H9 (cell line): ENCODE measurements at regions not wholly inside any gene's neighbourhood (a gene's known extent, or its start where the extent isn't known, plus 50 kb on each side); places are given as distances from the start of the nearest gene placed in this dataset.

ENCODE experiments used
- DNase-seq: peaks from one replicate; pipeline ENCODE4 v3.0.0-alpha.2; 2017
- H2AFZ ChIP-seq: one replicate; pipeline ENCODE4 v1.6.1; 2013; ENCODE audit warnings: mild to moderate bottlenecking, low read length, control low read depth, moderate library complexity
- H2AK5ac ChIP-seq: 2 replicates; pipeline ENCODE4 v1.6.1; 2013; ENCODE audit warnings: low read length, control low read depth, mixed read lengths; ENCODE audit not compliant: insufficient read length
- H2BK120ac ChIP-seq: one replicate; pipeline ENCODE4 v1.6.1; 2013; ENCODE audit warnings: low read depth, mild to moderate bottlenecking, low read length, control low read depth, inconsistent platforms; ENCODE audit not compliant: poor library complexity, severe bottlenecking
- H2BK12ac ChIP-seq: 2 replicates; pipeline ENCODE4 v1.6.1; 2013; ENCODE audit warnings: low read length, control low read depth, mixed read lengths, low read depth; ENCODE audit not compliant: insufficient read length
- H2BK15ac ChIP-seq: 2 replicates; pipeline ENCODE4 v1.6.1; 2013; ENCODE audit warnings: low read depth, low read length, control low read depth
- H2BK20ac ChIP-seq: one replicate; pipeline ENCODE4 v1.6.1; 2013; ENCODE audit warnings: low read depth, mild to moderate bottlenecking, low read length, control low read depth, inconsistent platforms; ENCODE audit not compliant: poor library complexity, severe bottlenecking
- H2BK5ac ChIP-seq: 2 replicates; pipeline ENCODE4 v1.6.1; 2013; ENCODE audit warnings: low read length, control low read depth, mixed read lengths; ENCODE audit not compliant: insufficient read length
- H3K14ac ChIP-seq: 2 replicates; pipeline ENCODE4 v1.6.1; 2013; ENCODE audit warnings: low read length, control low read depth; ENCODE audit not compliant: insufficient read depth
- H3K18ac ChIP-seq: 2 replicates; pipeline ENCODE4 v1.6.1; 2013; ENCODE audit warnings: low read depth, mild to moderate bottlenecking, mixed read lengths, low read length, control low read depth; ENCODE audit not compliant: insufficient read length
- H3K23ac ChIP-seq: 2 replicates; pipeline ENCODE4 v1.6.1; 2013; ENCODE audit warnings: low read length, control low read depth, mixed read lengths, low read depth; ENCODE audit not compliant: insufficient read length
- H3K23me2 ChIP-seq: 2 replicates; pipeline ENCODE4 v1.6.1; 2013; ENCODE audit warnings: low read depth, mild to moderate bottlenecking, mixed read lengths, low read length, control low read depth; ENCODE audit not compliant: insufficient read length, poor library complexity, severe bottlenecking
- H3K27ac ChIP-seq: 2 replicates; pipeline ENCODE4 v1.5.1; 2013; ENCODE audit warnings: low read length, control low read depth, mixed read lengths, low read depth; ENCODE audit not compliant: insufficient read length
- H3K27me3 ChIP-seq: 2 replicates; pipeline ENCODE4 v1.6.1; 2013; ENCODE audit warnings: low read length, control low read depth, inconsistent platforms; ENCODE audit not compliant: insufficient read depth
- H3K4ac ChIP-seq: 2 replicates; pipeline ENCODE4 v1.6.1; 2013; ENCODE audit warnings: low read depth, mild to moderate bottlenecking, control low read depth, inconsistent platforms, low read length, moderate library complexity
- H3K4me1 ChIP-seq: 2 replicates; pipeline ENCODE4 v1.6.1; 2013; ENCODE audit warnings: low read length, control low read depth, inconsistent platforms; ENCODE audit not compliant: insufficient read depth
- H3K4me2 ChIP-seq: 2 replicates; pipeline ENCODE4 v1.6.1; 2013; ENCODE audit warnings: low read length, control low read depth, mixed read lengths; ENCODE audit not compliant: insufficient read length, insufficient read depth
- H3K56ac ChIP-seq: 2 replicates; pipeline ENCODE4 v1.6.1; 2013; ENCODE audit warnings: low read depth, mild to moderate bottlenecking, mixed read lengths, low read length, control low read depth; ENCODE audit not compliant: insufficient read length
- H3K79me1 ChIP-seq: 2 replicates; pipeline ENCODE4 v1.6.1; 2013; ENCODE audit warnings: low read depth, mild to moderate bottlenecking, moderate library complexity, low read length, control low read depth, inconsistent platforms; ENCODE audit not compliant: insufficient read depth, poor library complexity, severe bottlenecking
- H3K79me2 ChIP-seq: 2 replicates; pipeline ENCODE4 v1.6.1; 2013; ENCODE audit warnings: low read length, control low read depth, inconsistent platforms; ENCODE audit not compliant: insufficient read depth
- H3K9ac ChIP-seq: 2 replicates; pipeline ENCODE4 v1.6.1; 2013; ENCODE audit warnings: low read length, control low read depth, mixed read lengths; ENCODE audit not compliant: insufficient read length; ENCODE audit errors: extremely low read depth
- H3K9me3 ChIP-seq: one replicate; pipeline ENCODE4 v1.6.1; 2013; ENCODE audit warnings: low read depth, low read length, inconsistent platforms; ENCODE audit not compliant: control insufficient read depth
- H3T11ph ChIP-seq: one replicate; pipeline ENCODE4 v1.6.1; 2013; ENCODE audit warnings: mild to moderate bottlenecking, low read length, control low read depth, inconsistent platforms
- H4K20me1 ChIP-seq: one replicate; pipeline ENCODE4 v1.6.1; 2013; ENCODE audit not compliant: control insufficient read depth, insufficient read length, insufficient read depth
- H4K5ac ChIP-seq: 2 replicates; pipeline ENCODE4 v1.6.1; 2013; ENCODE audit warnings: low read depth, mild to moderate bottlenecking, mixed read lengths, low read length, control low read depth; ENCODE audit not compliant: insufficient read length
- H4K8ac ChIP-seq: replicated peaks from 2 replicates; pipeline ENCODE4 v1.6.1; 2013; ENCODE audit warnings: low read length, control low read depth, mixed read lengths, low read depth; ENCODE audit not compliant: insufficient read length
- H4K91ac ChIP-seq: 2 replicates; pipeline ENCODE4 v1.6.1; 2013; ENCODE audit warnings: low read depth, mild to moderate bottlenecking, moderate library complexity, mixed read lengths, low read length, control low read depth; ENCODE audit not compliant: insufficient read length
- H3K27ac Mint-ChIP-seq, 3 experiments: 2 replicates in 2 of 3; 3 replicates in 1 of 3; pipeline ENCODE4 v1.8.0; 2020 to 2021; ENCODE audit warnings: mixed read lengths in 3 of 3, mild to moderate bottlenecking in 1 of 3, moderate library complexity in 1 of 3
- H3K27me3 Mint-ChIP-seq: 2 replicates; pipeline ENCODE4 v1.8.0; 2021; ENCODE audit warnings: low read depth, mild to moderate bottlenecking, moderate library complexity, mixed read lengths
- H3K36me3 Mint-ChIP-seq, 3 experiments: 2 replicates in 2 of 3; 3 replicates in 1 of 3; pipeline ENCODE4 v1.8.0; 2020 to 2021; ENCODE audit warnings: low read depth in 3 of 3, mixed read lengths in 3 of 3; ENCODE audit not compliant: insufficient read depth in 1 of 3
- H3K4me1 Mint-ChIP-seq, 2 experiments: 2 replicates each; pipeline ENCODE4 v1.8.0; 2020; ENCODE audit warnings: mixed read lengths in 2 of 2
- H3K4me3 Mint-ChIP-seq, 2 experiments: 2 replicates in 1 of 2; 3 replicates in 1 of 2; pipeline ENCODE4 v1.8.0; 2020 to 2021; ENCODE audit warnings: mild to moderate bottlenecking in 2 of 2, mixed read lengths in 2 of 2, moderate library complexity in 1 of 2
- H3K9me3 Mint-ChIP-seq, 2 experiments: 2 replicates in 1 of 2; 3 replicates in 1 of 2; pipeline ENCODE4 v1.8.0; 2020; ENCODE audit warnings: mild to moderate bottlenecking in 2 of 2, mixed read lengths in 2 of 2, moderate library complexity in 1 of 2
- WGBS: extraction: QIAGEN DNeasy Blood & Tissue Kit; methylation state at CpG from one replicate; pipeline ENCODE4 v1.1.7; 2013; ENCODE audit warnings: missing lambda C conversion rate, low lambda C conversion rate, mixed read lengths; ENCODE audit not compliant: insufficient read length; ENCODE audit errors: extremely low coverage; 5-methylcytosine and 5-hydroxymethylcytosine counted together
- TF ChIP-seq, protein P1 (sequence below): fragments of 200-600 bp; sonication (generic); conservative IDR thresholded peaks from 3 replicates; pipeline ENCODE4 v1.8.0; 2021; ENCODE audit warnings: antibody characterized with exemption, mild to moderate bottlenecking

DNA sequence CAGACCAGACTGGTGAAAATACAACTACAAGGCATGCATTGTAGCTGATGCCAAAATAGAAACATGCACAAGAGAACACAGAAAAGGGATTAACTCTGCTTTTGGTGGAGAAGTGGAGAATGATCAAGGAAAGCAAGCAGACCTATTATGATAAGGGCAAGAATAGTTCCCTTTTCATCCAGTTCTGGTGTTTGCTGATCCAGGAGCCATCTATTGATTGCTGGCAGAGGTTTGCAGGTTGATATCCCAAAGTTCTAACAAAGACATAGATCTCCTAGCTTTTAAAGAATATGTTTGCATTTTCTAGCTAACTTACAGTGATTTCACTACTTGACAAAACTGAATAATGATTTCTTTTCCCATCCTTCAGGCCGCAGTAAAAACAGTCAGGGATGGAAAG, 166.2 kb upstream of the CDKN3 start:
- no peak overlapping the region for H3K27ac ChIP-seq
- H2AFZ ChIP-seq = no peak overlapping the region
- no peaks in the 10 kb centered on the region for H4K20me1 ChIP-seq
- H3K79me2 ChIP-seq = no peaks in the 10 kb centered on the region
- no CpG with 5 or more reads among the region's 1 CpG for WGBS
- no peaks in the 10 kb centered on the region for H3K79me1 ChIP-seq
- H3K27me3 Mint-ChIP-seq = peaks cover 1% of the 10 kb centered on the region; the same call in 1 of the 2 replicates
- no peak overlapping the region for H2BK5ac ChIP-seq
- TF ChIP-seq, protein P1, sequence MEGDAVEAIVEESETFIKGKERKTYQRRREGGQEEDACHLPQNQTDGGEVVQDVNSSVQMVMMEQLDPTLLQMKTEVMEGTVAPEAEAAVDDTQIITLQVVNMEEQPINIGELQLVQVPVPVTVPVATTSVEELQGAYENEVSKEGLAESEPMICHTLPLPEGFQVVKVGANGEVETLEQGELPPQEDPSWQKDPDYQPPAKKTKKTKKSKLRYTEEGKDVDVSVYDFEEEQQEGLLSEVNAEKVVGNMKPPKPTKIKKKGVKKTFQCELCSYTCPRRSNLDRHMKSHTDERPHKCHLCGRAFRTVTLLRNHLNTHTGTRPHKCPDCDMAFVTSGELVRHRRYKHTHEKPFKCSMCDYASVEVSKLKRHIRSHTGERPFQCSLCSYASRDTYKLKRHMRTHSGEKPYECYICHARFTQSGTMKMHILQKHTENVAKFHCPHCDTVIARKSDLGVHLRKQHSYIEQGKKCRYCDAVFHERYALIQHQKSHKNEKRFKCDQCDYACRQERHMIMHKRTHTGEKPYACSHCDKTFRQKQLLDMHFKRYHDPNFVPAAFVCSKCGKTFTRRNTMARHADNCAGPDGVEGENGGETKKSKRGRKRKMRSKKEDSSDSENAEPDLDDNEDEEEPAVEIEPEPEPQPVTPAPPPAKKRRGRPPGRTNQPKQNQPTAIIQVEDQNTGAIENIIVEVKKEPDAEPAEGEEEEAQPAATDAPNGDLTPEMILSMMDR = no peak
- H3K4me1 ChIP-seq = no peaks in the 10 kb centered on the region
- H2BK12ac ChIP-seq = no peak overlapping the region
- H3K56ac ChIP-seq = no peak overlapping the region
- no peak overlapping the region for H4K91ac ChIP-seq
- no peak overlapping the region for H3K23ac ChIP-seq
- no peak overlapping the region for H4K8ac ChIP-seq
- H3K36me3 Mint-ChIP-seq = peaks cover 6 to 20% (median 12%) of the 10 kb centered on the region in 3 experiments; a peak in 6 of 7 replicates
- H3K27ac Mint-ChIP-seq = no peak overlapping the region
- no peaks in the 10 kb centered on the region for H3K23me2 ChIP-seq
- H2AK5ac ChIP-seq = no peak overlapping the region
- no peak overlapping the region for H2BK15ac ChIP-seq
- no peak overlapping the region for H3K4me3 Mint-ChIP-seq
- no peak overlapping the region for H3K9ac ChIP-seq
- no peak overlapping the region for H3K14ac ChIP-seq
- no peak overlapping the region for H3T11ph ChIP-seq
- no peaks in the 10 kb centered on the region for H3K27me3 ChIP-seq
- H3K4ac ChIP-seq = no peak overlapping the region
- H4K5ac ChIP-seq = no peak overlapping the region
- no peak overlapping the region for H3K4me2 ChIP-seq
- no peak overlapping the region for H2BK20ac ChIP-seq
- no peaks in the 10 kb centered on the region for H3K9me3 ChIP-seq
- H3K4me1 Mint-ChIP-seq = no peaks in the 10 kb centered on the region
- H3K9me3 Mint-ChIP-seq = peaks cover 13 to 21% of the 10 kb centered on the region in 2 experiments
- no peak for DNase-seq
- no peak overlapping the region for H2BK120ac ChIP-seq
- H3K18ac ChIP-seq = no peak overlapping the region
